Endothelial cell (in vitro differentiated cells): ENCODE measurements at regions not wholly inside any gene's neighbourhood (a gene's known extent, or its start where the extent isn't known, plus 50 kb on each side); places are given as distances from the start of the nearest gene placed in this dataset.

Experiments used
- DNase-seq: peaks from one replicate; pipeline ENCODE4 v3.0.0; 2021; ENCODE audit warnings: low spot score
- H3K27ac Mint-ChIP-seq: one replicate; pipeline ENCODE4 v1.8.0; 2021; ENCODE audit warnings: mixed read lengths, inconsistent platforms; ENCODE audit not compliant: unreplicated experiment
- H3K27me3 Mint-ChIP-seq: one replicate; pipeline ENCODE4 v1.8.0; 2021; ENCODE audit warnings: mild to moderate bottlenecking, moderate library complexity, mixed read lengths, inconsistent platforms; ENCODE audit not compliant: unreplicated experiment
- H3K36me3 Mint-ChIP-seq: one replicate; pipeline ENCODE4 v1.8.0; 2021; ENCODE audit warnings: mild to moderate bottlenecking, low read depth, mixed read lengths, inconsistent platforms; ENCODE audit not compliant: unreplicated experiment
- H3K4me1 Mint-ChIP-seq: one replicate; pipeline ENCODE4 v1.8.0; 2021; ENCODE audit warnings: mild to moderate bottlenecking, mixed read lengths, inconsistent platforms; ENCODE audit not compliant: unreplicated experiment
- H3K4me3 Mint-ChIP-seq: one replicate; pipeline ENCODE4 v1.8.0; 2021; ENCODE audit warnings: mild to moderate bottlenecking, mixed read lengths, inconsistent platforms; ENCODE audit not compliant: unreplicated experiment
- H3K9me3 Mint-ChIP-seq: one replicate; pipeline ENCODE4 v1.8.0; 2021; ENCODE audit warnings: mixed read lengths, inconsistent platforms; ENCODE audit not compliant: unreplicated experiment
- CTCF ChIP-seq: fragments of 200-600 bp; sonication (generic); IDR thresholded peaks from one replicate; pipeline ENCODE4 v1.5.0; 2021; ENCODE audit warnings: antibody characterized with exemption; ENCODE audit not compliant: unreplicated experiment

DNA sequence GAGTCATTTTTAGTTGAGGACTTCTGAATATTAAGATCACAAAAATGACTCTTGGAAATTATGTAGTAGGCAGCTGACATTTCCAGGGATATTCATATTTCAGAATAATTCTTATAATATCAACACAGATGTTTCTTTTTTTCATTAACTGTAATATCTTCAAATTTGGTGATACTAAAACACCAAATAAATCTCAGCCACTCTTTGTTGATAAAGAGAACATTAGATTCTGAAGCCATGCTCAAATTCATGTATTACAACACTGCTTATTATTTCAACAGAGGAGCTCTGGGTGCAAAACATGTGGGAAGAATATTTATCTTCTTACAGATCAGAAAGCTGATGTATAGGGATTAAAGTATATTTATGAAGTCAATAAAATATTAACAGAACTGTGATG is 355.4 kb downstream of the CRPPA start:
- no peak for DNase-seq
- Mint-ChIP-seq H3K4me3 (no peak overlapping the region), H3K36me3 (no peaks in the 10 kb centered on the region), H3K4me1 (peaks cover 21% of the 10 kb centered on the region), H3K27me3 (no peaks in the 10 kb centered on the region), H3K27ac (no peak overlapping the region), H3K9me3 (no peaks in the 10 kb centered on the region)
- TF ChIP-seq CTCF = no peak

DNA sequence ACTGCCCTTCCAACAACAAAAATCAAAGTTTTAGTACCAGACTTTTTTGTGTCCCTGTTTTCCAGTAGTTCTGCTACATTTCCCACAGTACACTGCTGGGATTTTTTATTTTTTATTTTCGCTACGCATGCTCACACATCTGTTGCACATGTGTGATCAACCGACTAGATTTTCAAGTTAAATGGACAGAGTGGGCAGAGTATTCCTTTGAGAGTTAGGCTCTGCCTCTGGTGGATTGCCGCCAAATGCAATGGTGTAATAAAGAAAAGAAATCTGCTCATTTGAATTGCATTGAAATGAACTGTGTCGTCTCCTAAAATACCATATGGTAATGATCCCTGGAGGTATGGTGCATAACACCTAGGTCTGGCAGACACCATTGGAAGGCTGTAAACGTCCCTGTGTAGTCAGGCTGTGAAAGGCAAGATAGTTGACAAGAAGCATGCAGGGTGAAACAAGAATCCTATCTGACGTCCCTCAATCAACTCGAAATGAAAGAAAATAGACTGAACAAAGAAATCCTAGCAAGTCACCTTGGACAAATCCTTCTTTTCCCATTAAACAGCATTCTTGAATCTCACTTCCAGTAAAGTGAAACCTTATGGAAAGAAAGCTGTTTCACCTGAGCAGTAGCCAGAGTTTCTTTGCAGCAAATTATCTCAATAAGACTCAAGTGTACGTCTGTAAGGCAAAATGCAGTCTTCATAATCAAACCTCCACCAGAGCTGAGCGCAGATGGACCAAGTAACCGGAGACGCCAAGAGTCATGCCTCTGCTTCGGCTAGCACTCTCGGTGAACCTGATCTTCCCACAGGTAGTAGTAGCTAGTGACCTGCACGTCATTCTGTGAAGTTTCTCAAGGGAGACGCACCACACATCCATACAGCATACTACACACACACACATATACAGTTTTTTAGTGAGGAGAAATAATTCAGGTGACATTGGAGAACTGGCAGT is 357.3 kb downstream of the CRPPA start:
- Mint-ChIP-seq H3K27me3 (no peaks in the 10 kb centered on the region), H3K27ac (no peak overlapping the region), H3K4me3 (no peak overlapping the region), H3K9me3 (no peaks in the 10 kb centered on the region), H3K4me1 (peaks cover 24% of the 10 kb centered on the region), H3K36me3 (no peaks in the 10 kb centered on the region)
- DNase-seq = no peak
- no peak for TF ChIP-seq CTCF

DNA sequence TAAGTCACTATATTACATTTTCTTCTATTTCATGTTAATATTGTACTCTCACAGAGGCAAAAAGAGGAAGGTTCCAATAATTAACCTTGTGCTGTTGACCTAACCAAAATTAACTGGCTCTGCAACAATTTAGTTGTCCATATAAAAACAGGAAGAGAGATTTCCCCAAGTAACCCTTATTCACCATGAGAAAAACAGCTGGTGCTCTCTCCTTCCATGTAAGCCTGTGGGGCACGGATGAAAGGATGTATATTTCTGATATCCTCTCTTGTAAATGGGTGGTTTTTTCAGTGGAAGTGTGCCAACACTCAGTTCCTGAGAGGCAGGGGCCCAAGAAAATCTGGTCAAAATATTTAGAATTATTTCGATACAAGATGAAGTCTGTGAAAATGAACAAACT is 358.1 kb downstream of the CRPPA start:
- H3K4me1 Mint-ChIP-seq = peaks cover 25% of the 10 kb centered on the region
- no peak overlapping the region for H3K27ac Mint-ChIP-seq
- no peaks in the 10 kb centered on the region for H3K9me3 Mint-ChIP-seq
- no peaks in the 10 kb centered on the region for H3K27me3 Mint-ChIP-seq
- TF ChIP-seq CTCF = no peak
- no peaks in the 10 kb centered on the region for H3K36me3 Mint-ChIP-seq
- no peak for DNase-seq
- H3K4me3 Mint-ChIP-seq = no peak overlapping the region

GRCh38 chr7:16062269-16062668 is 359.1 kb downstream of the CRPPA start:
- no peaks in the 10 kb centered on the region for H3K36me3 Mint-ChIP-seq
- no peaks in the 10 kb centered on the region for H3K27me3 Mint-ChIP-seq
- no peak overlapping the region for H3K4me3 Mint-ChIP-seq
- TF ChIP-seq CTCF = no peak
- peaks cover 23% of the 10 kb centered on the region for H3K4me1 Mint-ChIP-seq
- H3K27ac Mint-ChIP-seq = no peak overlapping the region
- DNase-seq = no peak
- H3K9me3 Mint-ChIP-seq = no peaks in the 10 kb centered on the region

- DNase-seq = no peak
- H3K27me3 Mint-ChIP-seq = no peaks in the 10 kb centered on the region
- H3K4me1 Mint-ChIP-seq = peaks cover 20% of the 10 kb centered on the region
- H3K4me3 Mint-ChIP-seq = no peak overlapping the region
- no peaks in the 10 kb centered on the region for H3K9me3 Mint-ChIP-seq
- no peaks in the 10 kb centered on the region for H3K36me3 Mint-ChIP-seq
- TF ChIP-seq CTCF = no peak
- H3K27ac Mint-ChIP-seq = no peak overlapping the region
Observed at GRCh38 chr7:16061630-16062029, 359.7 kb downstream of the CRPPA start.
